ENCODE measurements at regions not wholly inside any gene's neighbourhood (a gene's known extent, or its start where the extent isn't known, plus 50 kb on each side); places are given as distances from the start of the nearest gene placed in this dataset.

DNA sequence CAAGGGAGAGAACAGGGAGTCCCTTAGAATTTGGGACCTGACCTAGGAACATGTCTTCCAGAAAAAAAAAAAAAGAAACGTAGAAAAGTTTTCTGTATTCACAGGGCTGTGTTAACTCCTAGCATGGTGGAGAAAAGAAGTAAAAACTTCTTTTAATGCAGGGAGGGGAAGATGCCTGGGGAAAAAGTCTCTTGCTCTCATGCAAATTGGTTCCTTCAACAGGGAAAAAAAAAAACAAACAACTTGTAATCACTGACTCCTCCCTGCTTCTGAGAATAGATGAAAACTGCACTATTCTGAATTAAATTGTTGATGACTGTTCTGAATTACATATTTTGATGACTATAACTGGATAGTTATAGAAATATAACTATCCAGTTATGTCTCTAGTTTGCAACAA lies 933.2 kb downstream of the TRIB2 start (continued):
- TF ChIP-seq, protein P1, sequence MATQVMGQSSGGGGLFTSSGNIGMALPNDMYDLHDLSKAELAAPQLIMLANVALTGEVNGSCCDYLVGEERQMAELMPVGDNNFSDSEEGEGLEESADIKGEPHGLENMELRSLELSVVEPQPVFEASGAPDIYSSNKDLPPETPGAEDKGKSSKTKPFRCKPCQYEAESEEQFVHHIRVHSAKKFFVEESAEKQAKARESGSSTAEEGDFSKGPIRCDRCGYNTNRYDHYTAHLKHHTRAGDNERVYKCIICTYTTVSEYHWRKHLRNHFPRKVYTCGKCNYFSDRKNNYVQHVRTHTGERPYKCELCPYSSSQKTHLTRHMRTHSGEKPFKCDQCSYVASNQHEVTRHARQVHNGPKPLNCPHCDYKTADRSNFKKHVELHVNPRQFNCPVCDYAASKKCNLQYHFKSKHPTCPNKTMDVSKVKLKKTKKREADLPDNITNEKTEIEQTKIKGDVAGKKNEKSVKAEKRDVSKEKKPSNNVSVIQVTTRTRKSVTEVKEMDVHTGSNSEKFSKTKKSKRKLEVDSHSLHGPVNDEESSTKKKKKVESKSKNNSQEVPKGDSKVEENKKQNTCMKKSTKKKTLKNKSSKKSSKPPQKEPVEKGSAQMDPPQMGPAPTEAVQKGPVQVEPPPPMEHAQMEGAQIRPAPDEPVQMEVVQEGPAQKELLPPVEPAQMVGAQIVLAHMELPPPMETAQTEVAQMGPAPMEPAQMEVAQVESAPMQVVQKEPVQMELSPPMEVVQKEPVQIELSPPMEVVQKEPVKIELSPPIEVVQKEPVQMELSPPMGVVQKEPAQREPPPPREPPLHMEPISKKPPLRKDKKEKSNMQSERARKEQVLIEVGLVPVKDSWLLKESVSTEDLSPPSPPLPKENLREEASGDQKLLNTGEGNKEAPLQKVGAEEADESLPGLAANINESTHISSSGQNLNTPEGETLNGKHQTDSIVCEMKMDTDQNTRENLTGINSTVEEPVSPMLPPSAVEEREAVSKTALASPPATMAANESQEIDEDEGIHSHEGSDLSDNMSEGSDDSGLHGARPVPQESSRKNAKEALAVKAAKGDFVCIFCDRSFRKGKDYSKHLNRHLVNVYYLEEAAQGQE (IDR thresholded peaks at IDR 0.05; ENCODE audit: borderline replicate concordance), result no peak
- TF ChIP-seq, protein P1 (CRISPR knock-in tag; IDR thresholded peaks at IDR 0.05; ENCODE audit: low read depth), result no peak
- TF ChIP-seq DIDO1 (tag; IDR thresholded peaks at IDR 0.05; ENCODE audit: low read depth), result no peak
- TF ChIP-seq STAT5B (CRISPR knock-in tag; IDR thresholded peaks at IDR 0.05), result no peak
- TF ChIP-seq PRPF4 (IDR thresholded peaks at IDR 0.05; ENCODE audit: insufficient read depth, low read depth, low read length, poor library complexity, severe bottlenecking), result no peak
- no peak for TF ChIP-seq SMARCE1 (IDR thresholded peaks at IDR 0.05)
- no peak for TF ChIP-seq SPI1 (IDR thresholded peaks at IDR 0.05; ENCODE audit: borderline replicate concordance, low read depth, low read length)
- TF ChIP-seq, protein P2, sequence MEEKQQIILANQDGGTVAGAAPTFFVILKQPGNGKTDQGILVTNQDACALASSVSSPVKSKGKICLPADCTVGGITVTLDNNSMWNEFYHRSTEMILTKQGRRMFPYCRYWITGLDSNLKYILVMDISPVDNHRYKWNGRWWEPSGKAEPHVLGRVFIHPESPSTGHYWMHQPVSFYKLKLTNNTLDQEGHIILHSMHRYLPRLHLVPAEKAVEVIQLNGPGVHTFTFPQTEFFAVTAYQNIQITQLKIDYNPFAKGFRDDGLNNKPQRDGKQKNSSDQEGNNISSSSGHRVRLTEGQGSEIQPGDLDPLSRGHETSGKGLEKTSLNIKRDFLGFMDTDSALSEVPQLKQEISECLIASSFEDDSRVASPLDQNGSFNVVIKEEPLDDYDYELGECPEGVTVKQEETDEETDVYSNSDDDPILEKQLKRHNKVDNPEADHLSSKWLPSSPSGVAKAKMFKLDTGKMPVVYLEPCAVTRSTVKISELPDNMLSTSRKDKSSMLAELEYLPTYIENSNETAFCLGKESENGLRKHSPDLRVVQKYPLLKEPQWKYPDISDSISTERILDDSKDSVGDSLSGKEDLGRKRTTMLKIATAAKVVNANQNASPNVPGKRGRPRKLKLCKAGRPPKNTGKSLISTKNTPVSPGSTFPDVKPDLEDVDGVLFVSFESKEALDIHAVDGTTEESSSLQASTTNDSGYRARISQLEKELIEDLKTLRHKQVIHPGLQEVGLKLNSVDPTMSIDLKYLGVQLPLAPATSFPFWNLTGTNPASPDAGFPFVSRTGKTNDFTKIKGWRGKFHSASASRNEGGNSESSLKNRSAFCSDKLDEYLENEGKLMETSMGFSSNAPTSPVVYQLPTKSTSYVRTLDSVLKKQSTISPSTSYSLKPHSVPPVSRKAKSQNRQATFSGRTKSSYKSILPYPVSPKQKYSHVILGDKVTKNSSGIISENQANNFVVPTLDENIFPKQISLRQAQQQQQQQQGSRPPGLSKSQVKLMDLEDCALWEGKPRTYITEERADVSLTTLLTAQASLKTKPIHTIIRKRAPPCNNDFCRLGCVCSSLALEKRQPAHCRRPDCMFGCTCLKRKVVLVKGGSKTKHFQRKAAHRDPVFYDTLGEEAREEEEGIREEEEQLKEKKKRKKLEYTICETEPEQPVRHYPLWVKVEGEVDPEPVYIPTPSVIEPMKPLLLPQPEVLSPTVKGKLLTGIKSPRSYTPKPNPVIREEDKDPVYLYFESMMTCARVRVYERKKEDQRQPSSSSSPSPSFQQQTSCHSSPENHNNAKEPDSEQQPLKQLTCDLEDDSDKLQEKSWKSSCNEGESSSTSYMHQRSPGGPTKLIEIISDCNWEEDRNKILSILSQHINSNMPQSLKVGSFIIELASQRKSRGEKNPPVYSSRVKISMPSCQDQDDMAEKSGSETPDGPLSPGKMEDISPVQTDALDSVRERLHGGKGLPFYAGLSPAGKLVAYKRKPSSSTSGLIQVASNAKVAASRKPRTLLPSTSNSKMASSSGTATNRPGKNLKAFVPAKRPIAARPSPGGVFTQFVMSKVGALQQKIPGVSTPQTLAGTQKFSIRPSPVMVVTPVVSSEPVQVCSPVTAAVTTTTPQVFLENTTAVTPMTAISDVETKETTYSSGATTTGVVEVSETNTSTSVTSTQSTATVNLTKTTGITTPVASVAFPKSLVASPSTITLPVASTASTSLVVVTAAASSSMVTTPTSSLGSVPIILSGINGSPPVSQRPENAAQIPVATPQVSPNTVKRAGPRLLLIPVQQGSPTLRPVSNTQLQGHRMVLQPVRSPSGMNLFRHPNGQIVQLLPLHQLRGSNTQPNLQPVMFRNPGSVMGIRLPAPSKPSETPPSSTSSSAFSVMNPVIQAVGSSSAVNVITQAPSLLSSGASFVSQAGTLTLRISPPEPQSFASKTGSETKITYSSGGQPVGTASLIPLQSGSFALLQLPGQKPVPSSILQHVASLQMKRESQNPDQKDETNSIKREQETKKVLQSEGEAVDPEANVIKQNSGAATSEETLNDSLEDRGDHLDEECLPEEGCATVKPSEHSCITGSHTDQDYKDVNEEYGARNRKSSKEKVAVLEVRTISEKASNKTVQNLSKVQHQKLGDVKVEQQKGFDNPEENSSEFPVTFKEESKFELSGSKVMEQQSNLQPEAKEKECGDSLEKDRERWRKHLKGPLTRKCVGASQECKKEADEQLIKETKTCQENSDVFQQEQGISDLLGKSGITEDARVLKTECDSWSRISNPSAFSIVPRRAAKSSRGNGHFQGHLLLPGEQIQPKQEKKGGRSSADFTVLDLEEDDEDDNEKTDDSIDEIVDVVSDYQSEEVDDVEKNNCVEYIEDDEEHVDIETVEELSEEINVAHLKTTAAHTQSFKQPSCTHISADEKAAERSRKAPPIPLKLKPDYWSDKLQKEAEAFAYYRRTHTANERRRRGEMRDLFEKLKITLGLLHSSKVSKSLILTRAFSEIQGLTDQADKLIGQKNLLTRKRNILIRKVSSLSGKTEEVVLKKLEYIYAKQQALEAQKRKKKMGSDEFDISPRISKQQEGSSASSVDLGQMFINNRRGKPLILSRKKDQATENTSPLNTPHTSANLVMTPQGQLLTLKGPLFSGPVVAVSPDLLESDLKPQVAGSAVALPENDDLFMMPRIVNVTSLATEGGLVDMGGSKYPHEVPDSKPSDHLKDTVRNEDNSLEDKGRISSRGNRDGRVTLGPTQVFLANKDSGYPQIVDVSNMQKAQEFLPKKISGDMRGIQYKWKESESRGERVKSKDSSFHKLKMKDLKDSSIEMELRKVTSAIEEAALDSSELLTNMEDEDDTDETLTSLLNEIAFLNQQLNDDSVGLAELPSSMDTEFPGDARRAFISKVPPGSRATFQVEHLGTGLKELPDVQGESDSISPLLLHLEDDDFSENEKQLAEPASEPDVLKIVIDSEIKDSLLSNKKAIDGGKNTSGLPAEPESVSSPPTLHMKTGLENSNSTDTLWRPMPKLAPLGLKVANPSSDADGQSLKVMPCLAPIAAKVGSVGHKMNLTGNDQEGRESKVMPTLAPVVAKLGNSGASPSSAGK (IDR thresholded peaks at IDR 0.05), result no peak
- TF ChIP-seq POLR2B (IDR thresholded peaks at IDR 0.05; ENCODE audit: low read depth, partially characterized antibody), result no peak
